ENCODE measurements at regions not wholly inside any gene's neighbourhood (a gene's known extent, or its start where the extent isn't known, plus 50 kb on each side); places are given as distances from the start of the nearest gene placed in this dataset.

GRCh38 chr9:108376140-108376539, 479.6 kb downstream of the ACTL7B start:
- Mint-ChIP-seq H3K27me3 (no peaks in the 10 kb centered on the region), H3K27ac (no peak overlapping the region), H3K4me1 (ENCODE audit: low read depth) (no peaks in the 10 kb centered on the region), H3K9me3 (ENCODE audit: low read depth) (no peaks in the 10 kb centered on the region), H3K36me3 (no peaks in the 10 kb centered on the region), H3K4me3 (no peak overlapping the region)

- Mint-ChIP-seq H3K27me3 (no peaks in the 10 kb centered on the region), H3K27ac (no peak overlapping the region), H3K9me3 (ENCODE audit: low read depth) (no peaks in the 10 kb centered on the region), H3K36me3 (no peaks in the 10 kb centered on the region), H3K4me1 (ENCODE audit: low read depth) (no peaks in the 10 kb centered on the region), H3K4me3 (no peak overlapping the region)
These were observed 481.2 kb downstream of the ACTL7B start for GRCh38 chr9:108374626-108375025.

- H3K4me1 Mint-ChIP-seq (ENCODE audit: low read depth), result no peaks in the 10 kb centered on the region
- H3K9me3 Mint-ChIP-seq (ENCODE audit: low read depth), result peaks cover 4% of the 10 kb centered on the region
- H3K27ac Mint-ChIP-seq, result no peak overlapping the region
- H3K36me3 Mint-ChIP-seq, result no peaks in the 10 kb centered on the region
- no peak overlapping the region for H3K4me3 Mint-ChIP-seq
- H3K27me3 Mint-ChIP-seq, result no peaks in the 10 kb centered on the region
These were observed 488.6 kb downstream of the ACTL7B start for GRCh38 chr9:108367188-108367587.

- no peaks in the 10 kb centered on the region for H3K36me3 Mint-ChIP-seq
- no peak overlapping the region for H3K4me3 Mint-ChIP-seq
- no peaks in the 10 kb centered on the region for H3K27me3 Mint-ChIP-seq
- H3K4me1 Mint-ChIP-seq (ENCODE audit: low read depth), result no peaks in the 10 kb centered on the region
- H3K27ac Mint-ChIP-seq, result no peak overlapping the region
- H3K9me3 Mint-ChIP-seq (ENCODE audit: low read depth), result peaks cover 4% of the 10 kb centered on the region
These were observed 492.5 kb downstream of the ACTL7B start for GRCh38 chr9:108363311-108363710.

GRCh38 chr9:108360304-108360703, 495.5 kb downstream of the ACTL7B start:
- Mint-ChIP-seq H3K4me3 (no peak overlapping the region), H3K9me3 (ENCODE audit: low read depth) (peaks cover 4% of the 10 kb centered on the region), H3K36me3 (no peaks in the 10 kb centered on the region), H3K27ac (no peak overlapping the region), H3K4me1 (ENCODE audit: low read depth) (no peaks in the 10 kb centered on the region), H3K27me3 (no peaks in the 10 kb centered on the region)

- Mint-ChIP-seq H3K36me3 (no peaks in the 10 kb centered on the region), H3K27ac (no peak overlapping the region), H3K27me3 (no peaks in the 10 kb centered on the region), H3K4me3 (no peak overlapping the region), H3K4me1 (ENCODE audit: low read depth) (no peaks in the 10 kb centered on the region), H3K9me3 (ENCODE audit: low read depth) (no peaks in the 10 kb centered on the region)
These were observed 499.0 kb downstream of the ACTL7B start for GRCh38 chr9:108356806-108357205.

- H3K36me3 Mint-ChIP-seq, result no peaks in the 10 kb centered on the region
- no peaks in the 10 kb centered on the region for H3K4me1 Mint-ChIP-seq (ENCODE audit: low read depth)
- H3K4me3 Mint-ChIP-seq, result no peak overlapping the region
- H3K27me3 Mint-ChIP-seq, result no peaks in the 10 kb centered on the region
- no peak overlapping the region for H3K27ac Mint-ChIP-seq
- H3K9me3 Mint-ChIP-seq (ENCODE audit: low read depth), result no peaks in the 10 kb centered on the region
These were observed 504.2 kb downstream of the ACTL7B start for GRCh38 chr9:108351571-108351970.

- no peak overlapping the region for H3K27ac Mint-ChIP-seq
- no peaks in the 10 kb centered on the region for H3K9me3 Mint-ChIP-seq (ENCODE audit: low read depth)
- H3K4me1 Mint-ChIP-seq (ENCODE audit: low read depth), result no peaks in the 10 kb centered on the region
- no peaks in the 10 kb centered on the region for H3K36me3 Mint-ChIP-seq
- H3K27me3 Mint-ChIP-seq, result no peaks in the 10 kb centered on the region
- no peak overlapping the region for H3K4me3 Mint-ChIP-seq
These were observed 508.2 kb downstream of the ACTL7B start for GRCh38 chr9:108347463-108348188.

- no peak overlapping the region for H3K27ac Mint-ChIP-seq
- H3K9me3 Mint-ChIP-seq (ENCODE audit: low read depth), result no peaks in the 10 kb centered on the region
- no peak overlapping the region for H3K4me3 Mint-ChIP-seq
- no peaks in the 10 kb centered on the region for H3K36me3 Mint-ChIP-seq
- no peaks in the 10 kb centered on the region for H3K27me3 Mint-ChIP-seq
- no peaks in the 10 kb centered on the region for H3K4me1 Mint-ChIP-seq (ENCODE audit: low read depth)
These were observed 510.0 kb downstream of the ACTL7B start for GRCh38 chr9:108345826-108346225.

- Mint-ChIP-seq H3K9me3 (ENCODE audit: low read depth) (no peaks in the 10 kb centered on the region), H3K27ac (no peak overlapping the region), H3K27me3 (no peaks in the 10 kb centered on the region), H3K4me3 (no peak overlapping the region), H3K4me1 (ENCODE audit: low read depth) (no peaks in the 10 kb centered on the region), H3K36me3 (no peaks in the 10 kb centered on the region)
These were observed 516.5 kb downstream of the ACTL7B start for GRCh38 chr9:108339251-108339650.

- Mint-ChIP-seq H3K9me3 (ENCODE audit: low read depth) (no peaks in the 10 kb centered on the region), H3K27me3 (no peaks in the 10 kb centered on the region), H3K36me3 (no peaks in the 10 kb centered on the region), H3K4me3 (no peak overlapping the region), H3K4me1 (ENCODE audit: low read depth) (no peaks in the 10 kb centered on the region), H3K27ac (no peak overlapping the region)
These were observed 519.2 kb downstream of the ACTL7B start for GRCh38 chr9:108336575-108336974.

GRCh38 chr9:108333530-108333983, 522.2 kb downstream of the ACTL7B start:
- H3K36me3 Mint-ChIP-seq, result no peaks in the 10 kb centered on the region
- H3K4me1 Mint-ChIP-seq (ENCODE audit: low read depth), result no peaks in the 10 kb centered on the region
- no peak overlapping the region for H3K27ac Mint-ChIP-seq
- H3K4me3 Mint-ChIP-seq, result no peak overlapping the region
- H3K9me3 Mint-ChIP-seq (ENCODE audit: low read depth), result peaks cover 11% of the 10 kb centered on the region
- no peaks in the 10 kb centered on the region for H3K27me3 Mint-ChIP-seq

GRCh38 chr9:108331596-108331995, 524.2 kb downstream of the ACTL7B start:
- H3K36me3 Mint-ChIP-seq, result no peaks in the 10 kb centered on the region
- H3K4me3 Mint-ChIP-seq, result no peak overlapping the region
- peaks cover 19% of the 10 kb centered on the region for H3K9me3 Mint-ChIP-seq (ENCODE audit: low read depth)
- no peaks in the 10 kb centered on the region for H3K27me3 Mint-ChIP-seq
- H3K27ac Mint-ChIP-seq, result no peak overlapping the region
- H3K4me1 Mint-ChIP-seq (ENCODE audit: low read depth), result no peaks in the 10 kb centered on the region

GRCh38 chr9:108325406-108325805, 530.4 kb downstream of the ACTL7B start:
- H3K36me3 Mint-ChIP-seq, result no peaks in the 10 kb centered on the region
- no peaks in the 10 kb centered on the region for H3K27me3 Mint-ChIP-seq
- H3K4me3 Mint-ChIP-seq, result no peak overlapping the region
- H3K27ac Mint-ChIP-seq, result no peak overlapping the region
- peaks cover 20% of the 10 kb centered on the region for H3K9me3 Mint-ChIP-seq (ENCODE audit: low read depth)
- no peaks in the 10 kb centered on the region for H3K4me1 Mint-ChIP-seq (ENCODE audit: low read depth)

GRCh38 chr9:108323615-108324014, 532.2 kb downstream of the ACTL7B start:
- Mint-ChIP-seq H3K9me3 (ENCODE audit: low read depth) (peaks cover 11% of the 10 kb centered on the region), H3K36me3 (no peaks in the 10 kb centered on the region)

More at GRCh38 chr9:108323615-108324014, 532.2 kb downstream of the ACTL7B start:
- H3K27ac Mint-ChIP-seq, result no peak overlapping the region
- no peaks in the 10 kb centered on the region for H3K27me3 Mint-ChIP-seq
- H3K4me1 Mint-ChIP-seq (ENCODE audit: low read depth), result no peaks in the 10 kb centered on the region
- no peak overlapping the region for H3K4me3 Mint-ChIP-seq

Data from activated naive CD8-positive, alpha-beta T cell (primary cell).